ENCODE measurements at regions not wholly inside any gene's neighbourhood (a gene's known extent, or its start where the extent isn't known, plus 50 kb on each side); places are given as distances from the start of the nearest gene placed in this dataset.
A peak's percentile ranks its signal among the peaks of the same experiment; 100 is the strongest.
"Not testable (repeated sequence)": the region's sequence is repeated elsewhere in the genome, so short reads cannot be mapped to it uniquely, and the experiment has no call there.

DNA sequence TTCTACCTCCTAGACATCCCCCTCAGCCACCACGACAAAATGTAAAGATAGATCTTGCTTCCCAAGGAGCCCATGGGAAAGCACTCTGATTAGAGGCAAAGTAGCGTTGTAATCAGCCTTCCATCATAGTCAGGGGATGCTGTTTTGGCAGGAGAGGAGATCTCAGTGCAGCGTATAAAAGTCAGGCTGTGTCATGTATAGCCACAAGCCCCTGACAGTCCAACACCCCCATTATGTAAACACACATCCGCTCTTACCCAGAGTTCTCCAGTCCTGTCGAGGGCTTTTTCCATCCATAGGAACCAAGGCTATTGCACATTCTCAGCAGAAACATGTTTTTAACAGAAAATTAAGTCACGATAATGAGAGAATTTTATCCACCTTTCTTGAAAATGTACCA is 156.3 kb downstream of the CYSLTR2 start:
- DNase-seq: no peak

DNA sequence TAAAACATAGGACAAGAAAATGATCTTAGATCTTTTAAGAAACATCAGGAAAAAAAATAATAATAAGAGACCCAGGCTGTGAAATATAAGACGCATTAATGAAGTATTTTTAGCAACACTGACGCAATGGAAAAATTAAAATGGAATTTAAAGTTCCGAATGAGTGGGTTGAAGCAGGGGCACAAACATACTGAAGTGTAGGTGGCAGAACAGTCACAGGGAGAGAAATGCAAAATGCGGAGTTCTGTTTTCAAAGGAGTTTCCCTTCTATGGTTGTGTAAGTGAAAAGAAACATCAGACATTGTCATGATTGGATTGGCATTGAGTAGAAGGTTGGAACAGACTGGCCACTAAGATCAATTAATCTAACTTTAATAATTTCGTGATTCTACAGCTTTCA is 159.8 kb downstream of the CYSLTR2 start:
- DNase-seq: no peak

DNA sequence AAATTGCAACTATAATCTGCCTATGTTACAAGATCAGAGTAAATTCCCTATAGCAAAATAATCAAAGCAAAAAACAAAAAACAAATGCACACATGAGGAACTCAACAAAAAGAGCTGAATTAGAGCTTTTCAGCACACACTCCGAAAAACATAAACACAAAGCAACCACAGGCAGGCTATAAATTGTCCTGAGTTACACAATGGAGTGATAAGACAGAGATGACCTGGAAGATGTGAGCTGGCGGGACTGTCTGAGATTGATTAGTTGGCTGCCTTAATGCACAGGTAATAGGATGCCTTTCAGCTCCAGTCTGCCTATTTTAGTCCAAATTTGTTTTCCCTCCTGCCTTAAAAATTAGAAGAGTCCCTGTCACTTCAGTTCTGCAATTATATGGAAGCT is 159.0 kb upstream of the FNDC3A start:
- DNase-seq: no peak

DNA sequence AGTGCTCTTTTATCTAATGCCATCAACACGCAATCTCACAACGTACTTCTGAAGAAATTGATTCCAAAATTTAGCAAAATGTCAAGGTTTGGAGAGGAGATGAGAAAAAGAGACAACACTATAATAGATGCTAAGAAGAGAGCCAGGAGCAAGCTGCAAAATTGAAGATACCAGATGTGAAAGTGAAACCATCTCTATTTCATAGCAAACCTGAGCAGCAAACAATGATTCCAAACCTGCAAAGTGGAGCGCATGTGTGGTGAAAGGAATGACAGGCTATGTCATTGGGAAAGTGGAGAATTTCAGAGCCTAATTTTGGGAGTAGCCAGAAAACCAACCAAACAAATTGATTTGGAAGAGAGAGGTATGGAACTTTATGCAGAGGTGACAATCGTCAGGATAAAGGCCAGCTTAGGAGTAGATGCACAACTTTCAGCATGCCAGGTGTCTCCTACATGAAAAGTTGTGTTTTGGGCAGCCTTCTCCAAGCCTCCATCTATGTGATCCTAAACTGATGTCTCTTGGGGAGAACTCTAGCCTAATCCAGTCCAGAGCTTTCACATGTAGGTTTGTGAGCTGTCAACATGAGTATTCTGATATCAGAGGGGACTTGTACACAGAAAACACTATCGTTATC is 158.4 kb upstream of the FNDC3A start:
- DNase-seq: no peak

DNA sequence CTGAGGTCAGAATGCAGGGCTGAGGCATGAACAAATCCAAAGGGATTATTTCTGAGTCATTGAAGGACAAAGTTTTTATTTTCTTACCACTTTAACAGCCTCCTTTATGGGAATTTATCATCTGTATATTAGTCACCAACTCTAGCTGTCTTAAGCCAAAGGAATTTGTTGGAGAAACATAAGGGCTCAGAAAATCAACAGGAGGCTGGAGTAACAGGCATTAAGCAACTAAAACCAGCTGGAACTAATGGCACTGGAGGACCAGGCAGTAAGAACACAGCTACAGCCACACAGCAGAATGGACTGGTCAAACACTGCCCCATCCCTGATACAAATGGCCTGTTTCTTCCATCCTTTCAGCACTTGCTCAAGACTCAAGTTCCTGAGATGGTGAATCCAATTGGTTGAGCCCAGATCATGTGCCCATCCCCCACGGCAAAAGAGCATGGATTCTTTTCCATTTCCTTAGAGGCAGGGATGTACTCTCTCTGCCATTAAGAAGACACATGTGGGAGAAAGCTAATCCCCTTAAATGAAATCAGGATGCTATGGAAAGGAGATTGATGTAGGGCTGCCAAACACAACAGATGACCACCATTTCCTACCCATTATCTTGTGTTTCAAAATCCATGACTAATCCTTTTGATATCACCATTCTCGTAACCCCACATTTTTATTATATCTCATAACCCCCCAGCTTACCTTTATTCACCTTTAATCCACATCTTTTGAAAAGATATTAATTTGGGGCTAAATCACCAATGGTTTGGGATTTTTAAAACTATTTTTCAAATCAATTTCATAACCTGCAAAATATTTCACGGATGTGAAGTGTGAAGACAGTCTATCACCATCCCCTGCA is 157.0 kb upstream of the FNDC3A start:
- DNase-seq: no peak

DNA sequence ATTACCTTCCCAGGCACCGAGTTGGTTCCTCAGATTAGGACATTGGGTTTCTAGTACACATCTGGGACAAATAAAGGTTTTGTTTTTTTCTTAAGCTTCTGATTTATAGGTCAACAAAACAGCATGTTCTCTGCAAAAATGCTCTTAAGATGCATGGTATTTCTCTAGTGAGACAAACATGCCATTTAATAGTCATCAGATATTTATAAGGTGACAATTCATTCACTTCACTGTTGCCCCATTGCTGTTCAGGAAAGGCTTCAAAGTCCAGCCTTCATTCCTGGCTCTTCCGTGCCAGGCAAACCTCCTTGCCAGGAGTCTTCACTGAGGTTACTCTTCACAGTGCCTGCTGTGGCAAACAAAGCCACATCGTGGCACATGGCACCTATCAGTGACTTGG is 156.3 kb upstream of the FNDC3A start:
- DNase-seq: no peak

DNA sequence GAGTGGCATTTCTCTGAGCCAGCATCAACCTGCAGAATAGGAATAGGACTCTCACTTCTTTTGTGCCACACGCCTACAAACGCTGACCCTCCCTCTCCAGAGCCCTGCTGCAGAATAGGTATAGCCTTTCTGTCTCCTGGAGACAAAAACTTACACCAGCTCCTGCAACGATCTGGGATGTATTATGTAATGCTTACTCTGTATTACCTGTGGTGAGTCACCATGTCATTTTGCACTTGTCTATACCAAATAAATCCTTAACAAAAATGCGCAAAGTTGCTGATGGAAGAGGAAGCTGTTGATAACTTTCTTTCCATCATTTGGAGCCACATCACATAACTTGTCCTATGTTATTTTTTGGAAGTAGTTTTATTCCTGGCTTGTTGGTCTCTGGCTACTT is 155.8 kb upstream of the FNDC3A start:
- DNase-seq: no peak

DNA sequence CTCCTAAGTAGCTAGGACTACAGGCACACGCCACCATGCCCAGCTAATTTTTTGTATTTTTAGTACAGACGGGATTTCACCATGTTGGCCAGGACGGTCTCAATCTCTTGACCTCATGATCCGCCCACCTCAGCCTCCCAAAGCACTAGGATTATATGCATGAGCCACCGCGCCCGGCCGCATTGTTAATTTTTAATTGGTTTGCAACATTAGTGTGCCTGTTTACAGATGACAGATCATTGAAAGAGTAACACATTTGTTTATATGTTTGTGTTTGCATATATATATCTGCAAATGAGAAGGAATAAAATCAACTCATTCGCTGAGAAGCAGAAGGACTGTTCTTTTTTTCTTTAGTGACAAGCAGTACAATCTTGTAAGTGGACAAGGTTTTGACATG is 152.2 kb upstream of the FNDC3A start:
- not testable (repeated sequence) for DNase-seq

DNA sequence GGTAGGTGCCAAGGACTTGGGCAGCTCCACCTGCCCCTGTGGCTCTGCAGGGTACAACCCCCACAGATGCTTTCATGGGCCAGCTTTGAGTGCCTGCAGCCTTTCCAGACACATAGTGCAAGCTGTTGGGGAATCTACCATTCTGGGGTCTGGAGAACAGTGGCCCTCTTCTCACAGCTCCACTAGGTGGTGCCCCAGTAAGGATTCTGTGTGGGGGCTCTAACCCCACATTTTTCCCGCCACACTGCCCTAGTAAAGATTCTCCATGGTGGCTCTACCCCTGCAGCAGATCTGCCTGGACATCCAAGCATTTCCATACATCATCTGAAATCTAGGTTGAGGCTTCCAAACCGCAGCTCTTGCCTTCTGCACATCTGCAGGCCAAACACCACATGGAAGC is 149.7 kb upstream of the FNDC3A start:
- no peak for DNase-seq

DNA sequence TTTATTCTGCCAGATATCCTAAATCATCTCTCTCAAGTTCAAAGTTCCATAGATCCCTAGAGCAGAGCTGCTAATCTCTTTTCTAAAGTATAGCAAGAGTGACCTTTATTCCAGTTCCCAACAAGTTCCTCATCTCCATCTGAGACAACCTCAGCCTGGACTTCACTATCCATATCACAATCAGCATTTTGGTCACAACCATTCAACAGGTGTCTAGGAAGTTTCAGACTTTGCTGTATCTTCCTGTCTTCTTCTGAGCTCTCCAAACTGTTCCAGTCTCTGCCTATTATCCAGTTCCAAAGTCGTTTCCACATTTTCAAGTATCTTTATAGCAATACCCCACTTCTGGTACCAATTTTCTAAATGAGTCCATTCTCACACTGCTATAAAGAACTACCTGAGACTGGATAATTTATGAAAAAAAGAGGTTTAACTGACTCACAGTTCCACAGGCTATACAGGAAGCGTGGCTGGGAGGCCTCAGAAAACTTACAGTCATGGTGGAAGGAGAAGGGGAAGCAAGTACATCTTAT is 148.7 kb upstream of the FNDC3A start:
- not testable (repeated sequence) for DNase-seq

DNA sequence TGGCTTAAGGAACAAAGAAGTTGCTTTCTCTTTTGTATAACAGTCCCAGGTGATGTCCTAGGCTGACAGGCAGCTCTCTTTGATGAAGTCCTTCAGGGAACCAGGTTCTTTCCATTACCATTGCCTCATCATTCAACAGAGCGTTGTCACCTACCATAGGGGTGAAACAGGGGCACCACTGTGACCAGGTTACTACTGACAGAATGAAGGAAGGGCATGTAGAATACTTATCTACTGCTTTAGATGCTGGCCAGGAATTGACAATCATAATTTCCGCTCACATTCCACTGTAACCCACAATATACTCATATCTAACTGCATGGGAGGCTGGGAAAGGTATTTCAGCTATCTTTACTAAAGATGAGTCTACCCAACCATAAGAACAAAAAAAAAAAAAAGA is 148.0 kb upstream of the FNDC3A start:
- no peak for DNase-seq

DNA sequence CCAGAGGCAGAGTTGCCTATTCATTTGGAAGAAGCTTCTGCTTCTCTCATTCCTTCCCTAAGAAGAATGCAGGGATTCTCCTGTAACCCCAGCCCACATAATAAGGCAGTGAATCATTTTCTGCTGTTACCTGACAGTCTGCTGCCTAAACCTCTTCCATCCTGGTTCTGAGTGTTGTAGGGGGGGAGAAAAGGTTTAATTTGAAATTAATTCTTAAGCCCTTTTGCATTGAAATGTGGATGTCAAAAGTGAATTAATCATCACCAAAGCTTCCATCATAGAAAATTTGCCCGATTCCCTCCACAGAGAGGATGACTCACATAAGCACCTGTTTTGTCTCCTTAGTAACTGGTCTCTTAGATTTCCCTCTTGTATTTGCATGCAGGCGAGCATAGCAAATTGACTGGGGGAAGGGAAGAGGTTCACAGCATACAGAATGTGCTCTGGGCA is 146.7 kb upstream of the FNDC3A start:
- peak in 1 of 2 experiments; percentile 20 for DNase-seq

DNA sequence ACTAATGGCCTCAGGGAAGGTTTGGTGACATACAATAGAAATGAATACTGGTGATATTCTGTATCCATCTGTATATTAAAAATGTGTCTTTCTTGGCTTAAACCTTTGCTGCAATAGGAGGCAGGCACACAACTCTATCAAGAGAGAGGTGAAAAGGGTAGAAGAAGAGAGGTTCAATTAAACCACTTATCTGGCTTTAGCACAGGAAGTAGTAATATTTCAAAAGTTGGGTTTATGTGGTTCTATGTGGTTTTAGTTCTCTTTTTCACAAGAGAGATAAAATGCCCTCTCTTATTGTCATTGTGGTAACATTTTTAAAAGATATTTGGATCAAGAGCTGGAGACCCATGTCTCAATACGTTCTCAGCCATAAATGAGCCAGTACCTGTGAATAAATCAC is 146.2 kb upstream of the FNDC3A start:
- DNase-seq: no peak

DNA sequence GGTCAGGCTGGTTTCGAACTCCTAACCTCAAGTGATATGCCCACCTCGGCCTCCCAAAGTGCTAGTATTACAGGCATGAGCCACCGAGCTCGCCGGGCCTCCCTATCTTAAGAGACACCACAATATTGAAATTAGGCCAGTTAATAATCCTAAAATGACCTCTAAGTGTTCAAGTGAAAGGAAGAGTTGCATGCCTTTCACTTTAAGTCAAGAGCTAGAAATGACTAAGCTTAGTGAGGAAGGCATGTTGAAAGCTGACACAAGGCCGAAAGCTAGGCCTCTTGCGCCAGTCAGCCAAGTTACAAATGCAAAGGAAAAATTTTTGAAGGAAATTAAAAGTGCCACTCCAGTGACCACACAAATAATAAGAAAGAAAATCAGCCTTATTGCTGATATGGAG is 144.5 kb upstream of the FNDC3A start:
- DNase-seq: no peak

DNA sequence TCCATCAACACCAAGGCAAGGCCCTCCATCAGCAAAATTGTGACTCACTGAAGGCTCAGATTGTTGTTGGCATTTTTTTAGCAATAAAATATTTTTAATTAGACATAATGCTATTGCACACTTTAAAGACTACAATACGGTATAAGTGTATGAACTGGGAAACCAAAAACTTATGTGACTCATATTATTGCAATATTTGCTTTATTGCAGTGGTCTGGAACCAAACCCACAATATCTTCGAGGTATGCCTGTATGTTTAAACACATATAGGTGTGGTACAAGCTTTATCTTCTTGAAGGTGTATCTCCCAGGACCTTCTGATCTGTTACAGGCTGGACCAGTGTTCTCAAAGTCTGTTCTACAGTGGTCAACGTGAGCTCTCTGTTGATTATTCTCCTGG is 142.3 kb upstream of the FNDC3A start:
- no peak for DNase-seq

DNA sequence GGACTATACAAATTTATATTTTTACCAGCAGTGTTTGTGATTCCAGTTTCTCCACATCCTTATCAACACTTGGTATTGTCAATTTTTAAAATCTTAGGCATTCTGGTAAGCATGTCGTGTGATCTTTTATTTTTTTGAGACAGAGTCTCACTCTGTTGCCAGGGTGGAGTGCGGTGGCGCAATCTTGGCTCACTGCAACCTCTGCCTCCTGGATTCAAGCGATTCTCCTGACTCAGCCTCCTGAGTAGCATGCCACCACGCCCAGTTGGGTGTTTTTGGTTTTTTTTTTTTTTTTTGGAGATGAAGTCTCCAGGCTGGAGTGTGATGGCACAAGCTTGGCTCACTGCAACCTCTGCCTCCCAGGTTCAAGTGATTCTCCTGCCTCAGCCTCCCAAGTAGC is 140.4 kb upstream of the FNDC3A start:
- not testable (repeated sequence) for DNase-seq

DNA sequence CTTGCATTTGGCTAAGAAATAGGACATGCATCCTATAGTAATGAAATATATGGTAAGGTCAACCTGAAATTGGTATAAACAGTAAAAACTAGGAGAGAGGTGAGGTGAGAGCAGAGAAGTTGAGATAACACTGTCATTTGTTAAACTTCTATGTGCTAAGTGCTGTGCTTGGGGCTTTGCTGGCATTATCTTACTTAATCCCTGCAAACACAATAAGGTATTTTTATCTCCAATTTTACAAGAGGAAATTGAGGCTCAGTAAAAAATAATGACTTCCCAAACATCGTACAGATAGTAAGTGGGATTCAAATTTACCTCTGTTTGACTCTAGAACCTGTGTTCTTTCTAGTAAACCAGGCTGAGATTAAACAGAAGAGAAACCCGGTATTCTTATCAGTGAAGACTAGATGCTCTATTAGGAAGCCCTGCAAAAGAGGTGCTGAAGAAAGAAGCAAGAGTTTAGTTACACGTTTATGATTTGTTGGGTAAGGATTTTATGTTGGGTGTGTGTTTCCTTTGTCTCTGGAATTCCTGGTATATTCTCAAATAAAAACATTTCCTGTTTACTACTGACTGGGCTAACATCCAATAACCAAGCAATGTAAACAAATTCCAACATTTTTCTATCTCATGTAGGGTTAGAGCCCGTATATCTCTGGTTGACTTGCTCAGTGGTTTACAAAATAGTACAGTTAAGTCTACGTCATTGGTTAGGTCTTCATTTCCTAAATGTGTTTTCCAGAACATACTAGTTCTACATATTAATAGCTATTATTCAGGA is 137.3 kb upstream of the FNDC3A start:
- DNase-seq: no peak

DNA sequence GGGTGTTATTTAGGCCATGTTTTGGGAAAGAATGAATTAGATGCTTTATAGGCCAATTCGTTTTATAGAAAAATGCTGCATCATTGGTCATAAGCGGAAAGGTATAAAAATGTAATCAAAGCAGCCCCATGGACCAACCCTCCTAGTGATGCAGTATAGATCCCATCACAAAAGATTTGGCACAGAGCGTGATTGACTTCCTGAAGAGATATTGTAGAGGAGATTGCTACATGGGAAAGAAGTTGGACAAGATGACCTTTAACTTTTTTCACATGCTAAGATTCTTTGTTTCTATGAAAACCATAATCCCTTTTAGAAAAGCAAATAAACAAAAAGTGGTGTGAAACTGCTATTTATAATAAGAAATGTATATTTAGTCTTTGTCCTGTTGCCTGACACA is 136.5 kb upstream of the FNDC3A start:
- no peak for DNase-seq

DNA sequence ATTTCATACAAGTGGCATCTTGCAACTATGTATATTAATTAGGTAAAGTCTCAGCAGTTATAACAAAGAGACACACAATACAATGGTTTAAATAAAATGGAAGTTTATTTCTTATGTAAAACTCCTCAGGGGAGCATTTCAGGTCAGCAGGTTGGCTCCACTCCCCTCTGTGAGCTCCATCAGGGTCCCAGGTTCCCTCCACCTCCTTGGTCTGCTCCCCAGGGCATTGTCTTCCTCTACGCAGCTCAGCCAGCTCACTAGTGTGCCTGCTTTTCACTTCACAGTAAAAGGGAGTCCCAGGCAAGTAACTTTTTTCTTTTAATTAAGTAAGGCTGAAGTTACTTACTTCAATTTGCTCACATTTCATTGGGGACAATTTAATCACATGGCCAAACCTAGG is 135.3 kb upstream of the FNDC3A start:
- no peak for DNase-seq

DNA sequence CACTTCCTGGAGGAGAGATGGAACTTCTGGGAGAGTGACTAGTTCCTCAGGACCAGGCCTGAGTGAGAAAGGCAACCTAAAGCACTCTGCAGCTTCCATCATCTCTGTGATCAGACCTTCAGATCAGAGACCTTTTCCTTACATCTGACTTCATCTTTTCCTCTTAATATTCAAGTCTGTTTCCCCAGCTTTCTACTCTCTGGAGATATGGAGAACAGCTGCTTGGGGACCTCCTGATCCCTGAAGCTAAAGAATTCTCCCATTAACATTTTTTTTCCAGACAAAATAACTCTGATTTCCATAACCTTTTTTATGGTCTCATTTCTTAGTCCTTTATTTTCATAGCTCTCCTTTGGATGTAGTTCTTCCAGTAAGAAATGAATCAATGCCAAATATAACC is 133.4 kb upstream of the FNDC3A start:
- DNase-seq: no peak

DNA sequence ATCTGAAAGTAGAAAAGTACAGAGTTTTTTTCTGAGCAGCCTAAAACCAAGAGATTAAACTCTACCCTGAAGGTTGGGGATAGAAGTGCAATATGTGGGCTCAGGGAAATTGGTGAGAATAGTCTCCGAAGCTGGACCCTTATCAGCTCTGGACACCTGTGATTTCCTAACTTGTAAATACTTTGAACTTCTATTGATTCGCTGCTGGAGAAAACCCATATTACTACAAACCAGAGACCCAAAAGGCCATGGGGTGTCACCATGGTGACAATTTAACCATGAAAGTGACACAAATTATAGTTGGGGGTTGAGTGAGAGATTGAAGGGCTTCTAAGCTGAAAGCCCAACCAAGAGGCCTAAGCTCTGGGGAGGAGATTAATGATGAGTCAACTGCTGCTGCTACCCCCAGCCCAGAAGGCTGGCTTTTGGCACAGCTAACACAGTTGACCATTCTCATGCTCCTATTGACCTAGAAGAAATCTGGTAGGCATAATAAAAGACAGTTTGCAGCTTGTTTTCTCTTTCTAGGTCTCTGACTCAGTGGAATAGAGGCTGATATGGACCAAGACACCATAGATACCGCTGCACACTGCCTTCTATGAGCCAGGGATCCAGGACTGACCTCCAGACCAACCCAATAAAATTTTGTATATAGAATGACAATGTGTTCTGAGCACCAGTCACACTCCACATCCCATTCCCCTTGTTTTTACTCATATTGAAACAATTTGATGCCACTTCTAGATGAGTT is 131.9 kb upstream of the FNDC3A start:
- no peak for DNase-seq

DNA sequence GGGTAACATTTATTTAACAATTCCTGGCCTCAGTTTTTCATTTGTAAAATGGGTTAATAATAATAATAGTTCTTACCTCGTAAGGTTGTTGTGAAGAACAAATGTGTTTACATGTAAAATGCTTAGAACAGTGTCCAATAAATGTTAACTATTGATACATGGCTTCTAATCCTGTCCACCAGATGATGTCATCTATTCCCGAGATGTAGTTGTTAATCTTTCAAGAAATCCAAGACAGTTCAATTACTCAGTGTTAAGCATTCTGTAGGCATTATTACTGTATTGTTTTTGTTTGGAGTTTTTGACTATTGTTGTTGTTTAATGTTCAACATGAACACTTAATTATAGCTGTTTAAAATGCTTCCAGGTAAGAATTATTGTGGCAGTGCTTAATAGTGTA is 131.0 kb upstream of the FNDC3A start:
- DNase-seq: no peak

DNA sequence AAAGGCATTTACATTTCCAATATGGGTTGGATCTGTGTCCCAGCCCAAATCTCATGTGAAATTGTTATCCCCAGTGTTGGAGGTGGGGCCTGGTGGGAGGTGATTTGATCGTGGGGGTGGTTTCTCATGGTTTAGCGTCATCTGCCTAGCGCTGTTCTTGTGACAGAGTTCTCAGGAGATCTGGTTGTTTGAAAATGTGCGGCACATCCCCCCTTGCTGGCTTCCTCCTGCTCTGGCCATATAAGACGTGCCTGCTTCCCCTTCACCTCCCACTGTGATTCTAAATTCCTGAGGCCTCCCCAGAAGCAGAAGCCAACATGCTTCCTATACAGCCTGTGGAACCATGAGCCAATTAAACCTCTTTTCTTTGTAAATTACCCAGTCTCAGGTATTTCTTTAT is 126.2 kb upstream of the FNDC3A start:
- DNase-seq: no peak

All from stimulated activated CD4-positive, alpha-beta T cell treated with anti-CD3 and anti-CD28 coated beads, Interleukin-4, amount 100 ng/mL, for 4 hours (primary cell).